ENCODE measurements at regions not wholly inside any gene's neighbourhood (a gene's known extent, or its start where the extent isn't known, plus 50 kb on each side); places are given as distances from the start of the nearest gene placed in this dataset.

DNA sequence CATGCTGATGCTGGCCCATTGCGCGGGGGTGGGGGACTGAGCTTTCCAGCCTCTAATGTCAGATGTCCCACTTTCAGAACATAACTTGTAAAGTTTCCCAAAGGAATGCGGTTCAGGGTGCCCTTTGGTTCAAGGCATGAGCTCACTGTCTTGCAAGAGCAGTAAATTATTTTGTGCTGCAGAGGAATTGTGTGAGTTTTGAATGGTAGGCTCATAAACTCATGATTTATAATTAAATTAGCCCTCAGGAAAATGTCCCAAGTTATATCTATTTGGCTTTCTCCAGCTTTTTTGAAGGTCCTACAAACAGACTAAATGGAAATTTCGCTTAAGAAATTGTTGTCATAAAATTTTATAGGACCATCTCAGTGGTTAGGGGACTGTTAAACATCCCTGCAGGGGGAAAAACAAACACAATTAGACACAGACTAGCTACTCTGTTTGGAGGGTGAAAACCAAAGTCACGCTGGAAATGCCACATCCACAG is 321.8 kb downstream of the HS3ST3B1 start:
- TF ChIP-seq CTCF (IDR thresholded peaks at IDR 0.05; ENCODE audit: low read depth, low read length) (no peak), EZH2phosphoT487 (IDR thresholded peaks at IDR 0.05; ENCODE audit: low read depth) (no peak)
